Renal cortical epithelial cell (primary cell): ENCODE measurements at regions not wholly inside any gene's neighbourhood (a gene's known extent, or its start where the extent isn't known, plus 50 kb on each side); places are given as distances from the start of the nearest gene placed in this dataset.
"Not testable (repeated sequence)": the region's sequence is repeated elsewhere in the genome, so short reads cannot be mapped to it uniquely, and the experiment has no call there.

Experiments used
- DNase-seq: peaks from one replicate; pipeline ENCODE4 v3.0.0-alpha.2; 2011; ENCODE audit warnings: low read depth

GRCh38 chr10:61818251-61818650, 83.2 kb upstream of the ARID5B start:
- not testable (repeated sequence) for DNase-seq

- DNase-seq: no peak
Measured at GRCh38 chr10:61819208-61819607, 82.3 kb upstream of the ARID5B start.

DNA sequence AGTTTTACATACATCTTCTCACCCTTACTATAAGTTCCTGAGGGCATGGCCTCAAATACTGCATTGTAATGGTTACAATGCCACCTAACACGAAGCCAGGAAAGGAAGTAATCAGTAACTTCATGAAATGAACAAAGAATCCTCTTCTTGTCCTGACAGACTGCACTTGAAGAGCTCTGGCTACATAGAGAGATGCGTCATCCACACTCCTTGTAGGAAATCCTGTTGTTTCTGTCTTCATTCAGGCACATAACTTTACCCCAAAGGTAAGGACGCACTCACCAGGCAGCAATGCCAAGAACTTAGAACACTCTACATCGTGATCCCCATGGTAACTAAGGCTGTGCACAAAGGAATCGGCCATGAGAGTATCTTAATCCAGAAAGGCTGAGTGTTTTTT, 80.3 kb upstream of the ARID5B start:
- peak; percentile 60 for DNase-seq

DNA sequence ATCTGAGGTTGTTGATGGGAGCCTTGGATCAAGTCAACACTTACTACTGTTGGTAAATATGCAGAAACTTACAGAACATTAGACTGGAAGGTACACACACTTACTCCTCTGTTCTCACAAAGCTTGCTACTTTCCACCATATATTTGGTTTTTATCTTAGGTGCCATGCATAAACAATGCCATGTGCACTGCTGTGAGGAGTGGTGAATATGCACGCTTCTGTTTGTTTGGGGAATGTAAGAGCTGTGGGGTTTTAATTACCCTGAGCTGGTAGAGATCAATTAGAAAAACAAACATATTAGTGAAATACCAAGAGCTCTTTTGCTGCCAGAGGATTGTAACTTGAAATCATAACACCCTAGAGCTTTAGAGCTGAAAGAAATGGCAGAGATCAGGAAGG, 79.8 kb upstream of the ARID5B start:
- DNase-seq: no peak

DNA sequence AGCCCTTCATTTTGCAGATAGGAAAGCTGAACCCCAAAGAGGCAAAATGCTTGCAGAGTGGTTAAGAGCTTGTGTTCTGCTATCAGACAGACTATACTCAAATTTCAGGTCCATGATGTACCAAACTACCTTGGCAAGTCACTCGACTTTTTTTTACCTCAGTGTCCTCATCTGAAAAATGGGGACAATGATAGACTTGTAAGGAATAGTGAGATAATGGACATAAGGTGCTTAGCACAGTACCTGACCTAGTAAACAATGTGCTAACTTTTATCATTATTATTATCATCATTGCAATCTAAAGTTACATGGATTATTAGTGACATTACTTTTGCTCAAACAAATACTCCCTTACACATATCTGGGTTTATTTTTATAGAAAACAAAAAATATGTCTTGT, 79.4 kb upstream of the ARID5B start:
- no peak for DNase-seq

DNA sequence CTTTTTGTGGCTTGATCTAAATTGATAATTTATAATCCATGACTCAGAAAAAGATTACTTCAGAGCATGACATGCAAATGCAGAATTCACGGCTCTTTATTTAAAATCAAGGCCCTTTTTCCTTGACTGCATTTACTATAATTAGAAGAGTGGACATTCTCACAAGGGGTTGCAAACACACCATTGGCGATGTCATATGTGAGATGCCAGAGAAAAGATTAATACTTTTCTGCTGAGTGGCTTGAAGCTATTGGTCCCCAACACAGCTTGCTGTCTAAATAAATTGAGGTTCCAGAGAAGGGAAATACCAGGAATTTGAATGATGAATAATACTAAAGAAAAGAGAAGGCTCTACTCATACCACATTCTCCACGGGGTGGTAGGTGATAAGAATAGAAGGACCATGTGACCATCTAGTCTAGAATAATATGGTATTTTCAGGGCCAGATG, 78.7 kb upstream of the ARID5B start:
- DNase-seq: peak; percentile 63

GRCh38 chr10:61825001-61825400, 76.5 kb upstream of the ARID5B start:
- no peak for DNase-seq

GRCh38 chr10:61825628-61826027, 75.9 kb upstream of the ARID5B start:
- no peak for DNase-seq

GRCh38 chr10:61828034-61828433, 73.5 kb upstream of the ARID5B start:
- no peak for DNase-seq

GRCh38 chr10:61828788-61829187, 72.7 kb upstream of the ARID5B start:
- DNase-seq: no peak

DNA sequence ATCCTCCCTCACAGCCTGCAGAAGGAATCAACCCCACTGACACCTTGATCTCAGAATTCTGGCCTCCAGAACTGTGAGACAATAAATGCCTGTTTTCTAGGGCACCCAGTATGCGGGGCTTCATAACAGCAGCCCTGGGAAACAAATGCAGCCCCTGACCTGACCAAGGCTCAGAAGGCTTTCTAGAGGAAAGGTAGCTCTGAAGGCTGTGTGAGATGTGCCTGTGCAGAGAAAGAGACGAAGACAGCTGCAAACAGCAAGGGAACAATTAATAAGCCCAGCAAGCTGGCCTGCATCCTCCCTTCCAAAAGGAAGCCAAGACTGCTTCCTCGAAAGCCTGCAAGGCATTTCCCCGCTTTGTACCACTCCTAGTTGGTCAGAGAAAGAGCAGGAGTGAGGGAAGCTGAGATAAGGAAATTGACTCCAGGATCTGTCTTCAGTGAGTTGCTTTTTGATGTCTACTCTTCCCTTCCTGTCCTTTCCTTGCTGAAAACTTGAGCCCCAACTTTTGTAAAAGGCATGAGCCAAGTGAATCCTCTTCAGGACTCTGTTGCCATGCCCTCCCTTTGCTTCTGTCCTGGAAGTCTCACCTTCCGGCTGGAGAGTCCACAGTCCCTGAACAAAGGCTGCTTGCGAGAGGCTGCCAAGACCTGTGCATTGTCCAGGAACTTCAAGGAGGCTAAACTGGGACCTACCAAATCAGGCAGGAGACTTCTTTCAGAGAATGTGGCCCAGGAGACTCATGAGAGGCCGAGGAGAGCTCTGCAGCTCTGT, 71.2 kb upstream of the ARID5B start:
- no peak for DNase-seq

DNA sequence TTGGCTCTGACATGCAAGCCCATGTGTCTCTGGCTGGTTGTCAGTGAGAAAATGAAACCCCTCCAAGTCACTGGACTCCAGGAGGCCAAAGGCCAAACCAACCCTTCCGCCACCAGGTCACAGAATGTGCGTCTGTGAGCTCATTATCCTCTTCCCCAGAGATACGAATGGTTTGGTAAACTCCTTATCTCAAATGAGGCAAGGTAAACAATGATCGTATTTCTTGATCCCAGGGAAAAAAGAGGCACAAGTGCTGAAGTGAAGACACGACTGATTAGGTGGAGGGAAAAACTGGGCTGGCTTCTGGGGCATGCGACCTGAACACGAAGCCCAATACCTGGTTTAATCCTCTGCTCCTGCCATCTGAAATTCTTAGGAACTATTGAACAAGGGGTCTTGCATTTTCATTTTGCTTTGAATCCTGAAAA, 70.6 kb upstream of the ARID5B start:
- no peak for DNase-seq

GRCh38 chr10:61832866-61833481, 68.5 kb upstream of the ARID5B start:
- peak; percentile 26 for DNase-seq

GRCh38 chr10:61834519-61834918, 67.0 kb upstream of the ARID5B start:
- no peak for DNase-seq

- peak; percentile 83 for DNase-seq
Measured at GRCh38 chr10:61835069-61835945, 66.2 kb upstream of the ARID5B start.

- peak; percentile 67 for DNase-seq
Measured at GRCh38 chr10:61835946-61836887, 65.3 kb upstream of the ARID5B start.

GRCh38 chr10:61836888-61837754, 64.4 kb upstream of the ARID5B start:
- DNase-seq: peak; percentile 96

GRCh38 chr10:61837755-61838171, 63.7 kb upstream of the ARID5B start:
- peak; percentile 57 for DNase-seq

GRCh38 chr10:61839916-61840315, 61.6 kb upstream of the ARID5B start:
- peak; percentile 63 for DNase-seq

DNA sequence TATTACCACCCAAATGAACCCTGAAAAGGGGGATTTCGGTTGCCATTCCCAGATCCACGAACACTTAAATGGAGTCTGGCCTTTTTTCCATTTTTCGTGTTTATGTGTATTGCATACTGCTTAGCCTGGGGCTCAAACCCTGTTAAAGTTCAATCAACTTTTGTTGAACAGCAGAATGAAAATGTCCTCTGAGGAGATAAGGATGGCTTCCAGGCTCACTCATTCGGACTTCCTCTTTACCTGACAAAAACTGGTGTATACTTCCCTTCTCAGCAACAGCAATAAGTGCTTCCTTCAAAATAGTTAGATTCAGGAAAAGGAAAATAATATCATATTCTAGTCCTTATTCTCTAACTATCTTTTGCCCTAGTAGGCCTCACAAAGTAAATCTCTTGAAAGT, 61.1 kb upstream of the ARID5B start:
- DNase-seq: no peak
